H9 (cell line): ENCODE measurements at regions not wholly inside any gene's neighbourhood (a gene's known extent, or its start where the extent isn't known, plus 50 kb on each side); places are given as distances from the start of the nearest gene placed in this dataset.

Experiments used
- DNase-seq: peaks from one replicate; pipeline ENCODE4 v3.0.0-alpha.2; 2017
- H2AFZ ChIP-seq: one replicate; pipeline ENCODE4 v1.6.1; 2013; ENCODE audit warnings: mild to moderate bottlenecking, low read length, control low read depth, moderate library complexity
- H2AK5ac ChIP-seq: 2 replicates; pipeline ENCODE4 v1.6.1; 2013; ENCODE audit warnings: low read length, control low read depth, mixed read lengths; ENCODE audit not compliant: insufficient read length
- H2BK120ac ChIP-seq: one replicate; pipeline ENCODE4 v1.6.1; 2013; ENCODE audit warnings: low read depth, mild to moderate bottlenecking, low read length, control low read depth, inconsistent platforms; ENCODE audit not compliant: poor library complexity, severe bottlenecking
- H2BK12ac ChIP-seq: 2 replicates; pipeline ENCODE4 v1.6.1; 2013; ENCODE audit warnings: low read length, control low read depth, mixed read lengths, low read depth; ENCODE audit not compliant: insufficient read length
- H2BK15ac ChIP-seq: 2 replicates; pipeline ENCODE4 v1.6.1; 2013; ENCODE audit warnings: low read depth, low read length, control low read depth
- H2BK20ac ChIP-seq: one replicate; pipeline ENCODE4 v1.6.1; 2013; ENCODE audit warnings: low read depth, mild to moderate bottlenecking, low read length, control low read depth, inconsistent platforms; ENCODE audit not compliant: poor library complexity, severe bottlenecking
- H2BK5ac ChIP-seq: 2 replicates; pipeline ENCODE4 v1.6.1; 2013; ENCODE audit warnings: low read length, control low read depth, mixed read lengths; ENCODE audit not compliant: insufficient read length
- H3K14ac ChIP-seq: 2 replicates; pipeline ENCODE4 v1.6.1; 2013; ENCODE audit warnings: low read length, control low read depth; ENCODE audit not compliant: insufficient read depth
- H3K18ac ChIP-seq: 2 replicates; pipeline ENCODE4 v1.6.1; 2013; ENCODE audit warnings: low read depth, mild to moderate bottlenecking, mixed read lengths, low read length, control low read depth; ENCODE audit not compliant: insufficient read length
- H3K23ac ChIP-seq: 2 replicates; pipeline ENCODE4 v1.6.1; 2013; ENCODE audit warnings: low read length, control low read depth, mixed read lengths, low read depth; ENCODE audit not compliant: insufficient read length
- H3K23me2 ChIP-seq: 2 replicates; pipeline ENCODE4 v1.6.1; 2013; ENCODE audit warnings: low read depth, mild to moderate bottlenecking, mixed read lengths, low read length, control low read depth; ENCODE audit not compliant: insufficient read length, poor library complexity, severe bottlenecking
- H3K27ac ChIP-seq: 2 replicates; pipeline ENCODE4 v1.5.1; 2013; ENCODE audit warnings: low read length, control low read depth, mixed read lengths, low read depth; ENCODE audit not compliant: insufficient read length
- H3K27me3 ChIP-seq: 2 replicates; pipeline ENCODE4 v1.6.1; 2013; ENCODE audit warnings: low read length, control low read depth, inconsistent platforms; ENCODE audit not compliant: insufficient read depth
- H3K4ac ChIP-seq: 2 replicates; pipeline ENCODE4 v1.6.1; 2013; ENCODE audit warnings: low read depth, mild to moderate bottlenecking, control low read depth, inconsistent platforms, low read length, moderate library complexity
- H3K4me1 ChIP-seq: 2 replicates; pipeline ENCODE4 v1.6.1; 2013; ENCODE audit warnings: low read length, control low read depth, inconsistent platforms; ENCODE audit not compliant: insufficient read depth
- H3K4me2 ChIP-seq: 2 replicates; pipeline ENCODE4 v1.6.1; 2013; ENCODE audit warnings: low read length, control low read depth, mixed read lengths; ENCODE audit not compliant: insufficient read length, insufficient read depth
- H3K56ac ChIP-seq: 2 replicates; pipeline ENCODE4 v1.6.1; 2013; ENCODE audit warnings: low read depth, mild to moderate bottlenecking, mixed read lengths, low read length, control low read depth; ENCODE audit not compliant: insufficient read length
- H3K79me1 ChIP-seq: 2 replicates; pipeline ENCODE4 v1.6.1; 2013; ENCODE audit warnings: low read depth, mild to moderate bottlenecking, moderate library complexity, low read length, control low read depth, inconsistent platforms; ENCODE audit not compliant: insufficient read depth, poor library complexity, severe bottlenecking
- H3K79me2 ChIP-seq: 2 replicates; pipeline ENCODE4 v1.6.1; 2013; ENCODE audit warnings: low read length, control low read depth, inconsistent platforms; ENCODE audit not compliant: insufficient read depth
- H3K9ac ChIP-seq: 2 replicates; pipeline ENCODE4 v1.6.1; 2013; ENCODE audit warnings: low read length, control low read depth, mixed read lengths; ENCODE audit not compliant: insufficient read length; ENCODE audit errors: extremely low read depth
- H3K9me3 ChIP-seq: one replicate; pipeline ENCODE4 v1.6.1; 2013; ENCODE audit warnings: low read depth, low read length, inconsistent platforms; ENCODE audit not compliant: control insufficient read depth
- H3T11ph ChIP-seq: one replicate; pipeline ENCODE4 v1.6.1; 2013; ENCODE audit warnings: mild to moderate bottlenecking, low read length, control low read depth, inconsistent platforms
- H4K20me1 ChIP-seq: one replicate; pipeline ENCODE4 v1.6.1; 2013; ENCODE audit not compliant: control insufficient read depth, insufficient read length, insufficient read depth
- H4K5ac ChIP-seq: 2 replicates; pipeline ENCODE4 v1.6.1; 2013; ENCODE audit warnings: low read depth, mild to moderate bottlenecking, mixed read lengths, low read length, control low read depth; ENCODE audit not compliant: insufficient read length
- H4K8ac ChIP-seq: replicated peaks from 2 replicates; pipeline ENCODE4 v1.6.1; 2013; ENCODE audit warnings: low read length, control low read depth, mixed read lengths, low read depth; ENCODE audit not compliant: insufficient read length
- H4K91ac ChIP-seq: 2 replicates; pipeline ENCODE4 v1.6.1; 2013; ENCODE audit warnings: low read depth, mild to moderate bottlenecking, moderate library complexity, mixed read lengths, low read length, control low read depth; ENCODE audit not compliant: insufficient read length
- H3K27ac Mint-ChIP-seq, 3 experiments: 2 replicates in 2 of 3; 3 replicates in 1 of 3; pipeline ENCODE4 v1.8.0; 2020 to 2021; ENCODE audit warnings: mixed read lengths in 3 of 3, mild to moderate bottlenecking in 1 of 3, moderate library complexity in 1 of 3
- H3K27me3 Mint-ChIP-seq: 2 replicates; pipeline ENCODE4 v1.8.0; 2021; ENCODE audit warnings: low read depth, mild to moderate bottlenecking, moderate library complexity, mixed read lengths
- H3K36me3 Mint-ChIP-seq, 3 experiments: 2 replicates in 2 of 3; 3 replicates in 1 of 3; pipeline ENCODE4 v1.8.0; 2020 to 2021; ENCODE audit warnings: low read depth in 3 of 3, mixed read lengths in 3 of 3; ENCODE audit not compliant: insufficient read depth in 1 of 3
- H3K4me1 Mint-ChIP-seq, 2 experiments: 2 replicates each; pipeline ENCODE4 v1.8.0; 2020; ENCODE audit warnings: mixed read lengths in 2 of 2
- H3K4me3 Mint-ChIP-seq, 2 experiments: 2 replicates in 1 of 2; 3 replicates in 1 of 2; pipeline ENCODE4 v1.8.0; 2020 to 2021; ENCODE audit warnings: mild to moderate bottlenecking in 2 of 2, mixed read lengths in 2 of 2, moderate library complexity in 1 of 2
- H3K9me3 Mint-ChIP-seq, 2 experiments: 2 replicates in 1 of 2; 3 replicates in 1 of 2; pipeline ENCODE4 v1.8.0; 2020; ENCODE audit warnings: mild to moderate bottlenecking in 2 of 2, mixed read lengths in 2 of 2, moderate library complexity in 1 of 2
- WGBS: extraction: QIAGEN DNeasy Blood & Tissue Kit; methylation state at CpG from one replicate; pipeline ENCODE4 v1.1.7; 2013; ENCODE audit warnings: missing lambda C conversion rate, low lambda C conversion rate, mixed read lengths; ENCODE audit not compliant: insufficient read length; ENCODE audit errors: extremely low coverage; 5-methylcytosine and 5-hydroxymethylcytosine counted together
- TF ChIP-seq, protein P1 (sequence below): fragments of 200-600 bp; sonication (generic); conservative IDR thresholded peaks from 3 replicates; pipeline ENCODE4 v1.8.0; 2021; ENCODE audit warnings: antibody characterized with exemption, mild to moderate bottlenecking

DNA sequence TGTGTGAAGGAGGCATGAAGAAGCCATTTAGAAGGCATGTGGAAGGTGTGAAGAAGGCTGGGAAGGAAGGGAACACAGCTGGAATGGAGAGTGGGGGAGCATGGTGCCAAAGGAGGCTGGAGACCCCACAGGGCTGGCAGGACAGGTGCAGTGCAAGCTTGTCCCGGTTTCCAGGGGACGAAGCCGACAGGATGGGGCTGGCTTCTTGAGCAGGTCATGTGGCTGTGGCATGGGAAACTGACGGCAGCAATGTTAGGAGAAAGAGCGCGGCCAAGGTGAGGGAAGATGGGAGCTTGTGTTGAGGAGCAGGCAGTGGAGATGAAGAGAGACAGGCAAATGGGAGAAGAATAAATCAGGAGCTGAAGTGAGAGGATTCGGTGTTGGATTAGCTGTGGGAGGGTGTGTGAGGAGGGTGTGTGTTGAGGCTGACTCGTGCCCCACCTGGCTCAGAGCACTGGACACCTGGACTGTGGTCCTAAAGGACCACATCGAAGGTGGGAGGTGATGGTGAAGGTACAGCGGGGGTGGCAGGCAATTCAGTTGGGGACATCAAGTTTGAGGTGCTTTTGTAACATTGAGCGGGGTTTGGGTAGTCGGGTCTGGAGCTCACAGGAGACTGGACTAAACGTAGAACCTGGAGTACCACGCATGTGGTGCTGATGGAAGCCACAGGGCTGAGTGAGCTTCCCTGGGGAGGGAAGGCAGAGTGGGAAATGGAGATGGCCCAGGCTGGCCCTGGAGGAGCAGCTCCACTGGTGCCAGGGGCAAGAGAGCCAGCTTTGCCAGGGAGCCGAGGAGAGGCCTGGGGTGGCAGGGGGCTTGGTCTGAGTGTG lies 165.6 kb upstream of the HDAC4 start:
- H4K8ac ChIP-seq = no peak overlapping the region
- H3K9me3 Mint-ChIP-seq = no peaks in the 10 kb centered on the region
- no peak overlapping the region for H2BK15ac ChIP-seq
- H3K79me2 ChIP-seq = no peaks in the 10 kb centered on the region
- no peak overlapping the region for H3T11ph ChIP-seq
- no peak overlapping the region for H3K27ac Mint-ChIP-seq
- no peaks in the 10 kb centered on the region for H3K79me1 ChIP-seq
- H2AK5ac ChIP-seq = no peak overlapping the region
- no peaks in the 10 kb centered on the region for H3K23me2 ChIP-seq
- no peak overlapping the region for H3K23ac ChIP-seq
- no peak overlapping the region for H3K27ac ChIP-seq
- H3K4me1 ChIP-seq = no peaks in the 10 kb centered on the region
- H3K56ac ChIP-seq = no peak overlapping the region
- no peak for DNase-seq
- H2BK5ac ChIP-seq = no peak overlapping the region
- no peak overlapping the region for H2BK120ac ChIP-seq
- no peak overlapping the region for H4K91ac ChIP-seq
- no peak overlapping the region for H3K18ac ChIP-seq
- H3K4me1 Mint-ChIP-seq = no peaks in the 10 kb centered on the region
- no peaks in the 10 kb centered on the region for H3K9me3 ChIP-seq
- H3K4me2 ChIP-seq = no peak overlapping the region
- H3K9ac ChIP-seq = no peak overlapping the region
- H4K5ac ChIP-seq = no peak overlapping the region
- no peak overlapping the region for H2BK12ac ChIP-seq
- H3K4ac ChIP-seq = no peak overlapping the region
- H2BK20ac ChIP-seq = no peak overlapping the region
- H2AFZ ChIP-seq = no peak overlapping the region
- H4K20me1 ChIP-seq = no peaks in the 10 kb centered on the region
- no CpG with 5 or more reads among the region's 15 CpGs for WGBS
- no peak overlapping the region for H3K14ac ChIP-seq
- H3K36me3 Mint-ChIP-seq = no peaks in the 10 kb centered on the region
- no peak overlapping the region for H3K4me3 Mint-ChIP-seq
- peaks cover 16% of the 10 kb centered on the region for H3K27me3 Mint-ChIP-seq
- TF ChIP-seq, protein P1, sequence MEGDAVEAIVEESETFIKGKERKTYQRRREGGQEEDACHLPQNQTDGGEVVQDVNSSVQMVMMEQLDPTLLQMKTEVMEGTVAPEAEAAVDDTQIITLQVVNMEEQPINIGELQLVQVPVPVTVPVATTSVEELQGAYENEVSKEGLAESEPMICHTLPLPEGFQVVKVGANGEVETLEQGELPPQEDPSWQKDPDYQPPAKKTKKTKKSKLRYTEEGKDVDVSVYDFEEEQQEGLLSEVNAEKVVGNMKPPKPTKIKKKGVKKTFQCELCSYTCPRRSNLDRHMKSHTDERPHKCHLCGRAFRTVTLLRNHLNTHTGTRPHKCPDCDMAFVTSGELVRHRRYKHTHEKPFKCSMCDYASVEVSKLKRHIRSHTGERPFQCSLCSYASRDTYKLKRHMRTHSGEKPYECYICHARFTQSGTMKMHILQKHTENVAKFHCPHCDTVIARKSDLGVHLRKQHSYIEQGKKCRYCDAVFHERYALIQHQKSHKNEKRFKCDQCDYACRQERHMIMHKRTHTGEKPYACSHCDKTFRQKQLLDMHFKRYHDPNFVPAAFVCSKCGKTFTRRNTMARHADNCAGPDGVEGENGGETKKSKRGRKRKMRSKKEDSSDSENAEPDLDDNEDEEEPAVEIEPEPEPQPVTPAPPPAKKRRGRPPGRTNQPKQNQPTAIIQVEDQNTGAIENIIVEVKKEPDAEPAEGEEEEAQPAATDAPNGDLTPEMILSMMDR = no peak
- H3K27me3 ChIP-seq = no peaks in the 10 kb centered on the region
